Loucy (cell line): ENCODE measurements at regions not wholly inside any gene's neighbourhood (a gene's known extent, or its start where the extent isn't known, plus 50 kb on each side); places are given as distances from the start of the nearest gene placed in this dataset.

Source experiments
- H2AFZ ChIP-seq: fragments of 200-600 bp; sonication (generic); 2 replicates; pipeline ENCODE4 v1.6.0; 2016; ENCODE audit warnings: antibody characterized with exemption, mild to moderate bottlenecking, low read length, moderate library complexity
- H3F3A ChIP-seq: fragments of 200-600 bp; 2 replicates; pipeline ENCODE4 v1.6.0; 2016; ENCODE audit warnings: antibody characterized with exemption, low read depth, mild to moderate bottlenecking
- H3K27me3 ChIP-seq: fragments of 200-600 bp; sonication (generic); 2 replicates; pipeline ENCODE4 v1.6.1; 2014; ENCODE audit warnings: low read length, mild to moderate bottlenecking; ENCODE audit not compliant: insufficient read depth, poor library complexity, severe bottlenecking
- H3K36me3 ChIP-seq: fragments of 200-600 bp; sonication (generic); 2 replicates; pipeline ENCODE4 v1.6.1; 2016; ENCODE audit warnings: low read length; ENCODE audit not compliant: insufficient read depth
- H3K4me1 ChIP-seq: fragments of 200-600 bp; sonication (generic); 2 replicates; pipeline ENCODE4 v1.5.1; 2014; ENCODE audit warnings: low read length, mild to moderate bottlenecking; ENCODE audit not compliant: insufficient read depth, poor library complexity, severe bottlenecking
- H3K4me2 ChIP-seq: fragments of 200-600 bp; sonication (generic); 2 replicates; pipeline ENCODE4 v1.6.0; 2014; ENCODE audit warnings: antibody characterized with exemption, low read length, low read depth, mild to moderate bottlenecking; ENCODE audit not compliant: poor library complexity, severe bottlenecking
- H3K4me3 ChIP-seq: fragments of 200-600 bp; sonication (generic); 2 replicates; pipeline ENCODE4 v1.5.1; 2014; ENCODE audit warnings: low read length, mild to moderate bottlenecking, mixed read lengths; ENCODE audit not compliant: poor library complexity, severe bottlenecking
- H3K79me2 ChIP-seq: fragments of 200-600 bp; sonication (generic); 2 replicates; pipeline ENCODE4 v1.6.1; 2014; ENCODE audit warnings: low read length; ENCODE audit not compliant: insufficient read depth
- H3K9ac ChIP-seq: fragments of 200-600 bp; sonication (generic); 2 replicates; pipeline ENCODE4 v1.6.0; 2014; ENCODE audit warnings: mild to moderate bottlenecking, low read depth, low read length, moderate library complexity; ENCODE audit not compliant: poor library complexity, severe bottlenecking
- H3K9me2 ChIP-seq: fragments of 200-600 bp; sonication (generic); replicated peaks from 2 replicates; pipeline ENCODE4 v1.6.1; 2016; ENCODE audit warnings: low read depth, low read length, mixed read lengths
- H3K9me3 ChIP-seq: fragments of 200-600 bp; sonication (generic); 2 replicates; pipeline ENCODE4 v1.6.1; 2014; ENCODE audit warnings: mild to moderate bottlenecking, antibody characterized with exemption, low read length, low read depth; ENCODE audit not compliant: insufficient read depth
- H4K20me1 ChIP-seq: fragments of 200-600 bp; sonication (generic); 2 replicates; pipeline ENCODE4 v1.6.0; 2014; ENCODE audit warnings: antibody characterized with exemption, low read length, mild to moderate bottlenecking; ENCODE audit not compliant: insufficient read depth, poor library complexity, severe bottlenecking
- CTCF ChIP-seq: fragments of 200-600 bp; sonication (generic); conservative IDR thresholded peaks from 2 replicates; pipeline ENCODE4 v1.5.1; 2014; ENCODE audit warnings: mild to moderate bottlenecking, antibody characterized with exemption, low read length
- EZH2phosphoT487 ChIP-seq: fragments of 200-600 bp; IDR thresholded peaks from 2 replicates; pipeline ENCODE4 v1.6.1; 2018; ENCODE audit warnings: antibody characterized with exemption, mild to moderate bottlenecking, moderate library complexity, borderline replicate concordance

GRCh38 chr13:50123002-50123401 is 107.8 kb downstream of the KCNRG start:
- Histone ChIP-seq H3K9me3 (no peaks in the 10 kb centered on the region), H3K9ac (peak overlapping the region; percentile 97), H3F3A (no peaks in the 10 kb centered on the region), H3K79me2 (peaks cover 75% of the 10 kb centered on the region), H3K27me3 (no peaks in the 10 kb centered on the region), H4K20me1 (peaks cover 19% of the 10 kb centered on the region), H3K4me2 (peak overlapping the region; percentile 78), H2AFZ (no peak overlapping the region), H3K4me1 (peaks cover 37% of the 10 kb centered on the region), H3K36me3 (no peaks in the 10 kb centered on the region), H3K9me2 (no peaks in the 10 kb centered on the region), H3K4me3 (peak overlapping the region; percentile 93)
- TF ChIP-seq EZH2phosphoT487 (no peak), CTCF (no peak)

- H3F3A ChIP-seq, result 0 out of 2 replicates have a peak, but pooled peaks cover 1% of the 10 kb centered on the region
- no peaks in the 10 kb centered on the region for H3K9me3 ChIP-seq
- no peaks in the 10 kb centered on the region for H3K36me3 ChIP-seq
- H2AFZ ChIP-seq, result peak overlapping the region; percentile 31
- H3K4me1 ChIP-seq, result peaks cover 39% of the 10 kb centered on the region
- TF ChIP-seq CTCF (no peak), EZH2phosphoT487 (no peak)
- H3K27me3 ChIP-seq, result no peaks in the 10 kb centered on the region
- H3K4me2 ChIP-seq, result peak overlapping the region; percentile 78
- H3K4me3 ChIP-seq, result peak overlapping the region; percentile 93
- H3K9me2 ChIP-seq, result no peaks in the 10 kb centered on the region
- H3K79me2 ChIP-seq, result peaks cover 71% of the 10 kb centered on the region
- peaks cover 15% of the 10 kb centered on the region for H4K20me1 ChIP-seq
- H3K9ac ChIP-seq, result peak overlapping the region; percentile 97
Observed at GRCh38 chr13:50123515-50123861, 108.2 kb downstream of the KCNRG start.

- Histone ChIP-seq H3K36me3 (no peaks in the 10 kb centered on the region), H4K20me1 (peaks cover 15% of the 10 kb centered on the region), H3K9ac (peak overlapping the region; percentile 97), H3F3A (0 out of 2 replicates have a peak, but pooled peaks cover 3% of the 10 kb centered on the region), H3K4me2 (peak overlapping the region; percentile 78), H3K79me2 (peaks cover 67% of the 10 kb centered on the region), H3K4me1 (peaks cover 44% of the 10 kb centered on the region), H3K27me3 (no peaks in the 10 kb centered on the region), H3K9me3 (no peaks in the 10 kb centered on the region), H3K9me2 (no peaks in the 10 kb centered on the region), H2AFZ (peak overlapping the region; percentile 31), H3K4me3 (peak overlapping the region; percentile 93)
- no peak for TF ChIP-seq CTCF
- no peak for TF ChIP-seq EZH2phosphoT487
Observed at GRCh38 chr13:50123862-50124535, 108.8 kb downstream of the KCNRG start.
